AG04449 (cell line): ENCODE measurements at regions not wholly inside any gene's neighbourhood (a gene's known extent, or its start where the extent isn't known, plus 50 kb on each side); places are given as distances from the start of the nearest gene placed in this dataset.

ENCODE experiments used
- CTCF ChIA-PET: fragments of 350-600 bp; formaldehyde crosslinking; extraction: SDS; loops from one replicate; lab custom pipeline; 2021; ENCODE audit warnings: antibody characterized with exemption; lab: Yijun Ruan, JAX
- POLR2A ChIA-PET: fragments of 400-600, 350-600 bp; formaldehyde crosslinking; extraction: SDS; loops from one replicate; lab custom pipeline; 2020; ENCODE audit warnings: antibody characterized with exemption, inconsistent platforms; lab: Yijun Ruan, JAX
- DNase-seq: peaks from one replicate; pipeline ENCODE4 v3.0.0-alpha.2; 2010; ENCODE audit warnings: low read depth, low spot score
- H3K4me3 ChIP-seq: 2 replicates; pipeline ENCODE4 v1.5.1; 2011; ENCODE audit warnings: low read depth, mild to moderate bottlenecking, control low read depth, low read length
- CTCF ChIP-seq: IDR thresholded peaks from one replicate; pipeline ENCODE4 v1.5.1; 2011; ENCODE audit warnings: mild to moderate bottlenecking, moderate library complexity, low read length, control low read depth, inconsistent platforms; ENCODE audit not compliant: insufficient read depth; ENCODE audit errors: missing control alignments

DNA sequence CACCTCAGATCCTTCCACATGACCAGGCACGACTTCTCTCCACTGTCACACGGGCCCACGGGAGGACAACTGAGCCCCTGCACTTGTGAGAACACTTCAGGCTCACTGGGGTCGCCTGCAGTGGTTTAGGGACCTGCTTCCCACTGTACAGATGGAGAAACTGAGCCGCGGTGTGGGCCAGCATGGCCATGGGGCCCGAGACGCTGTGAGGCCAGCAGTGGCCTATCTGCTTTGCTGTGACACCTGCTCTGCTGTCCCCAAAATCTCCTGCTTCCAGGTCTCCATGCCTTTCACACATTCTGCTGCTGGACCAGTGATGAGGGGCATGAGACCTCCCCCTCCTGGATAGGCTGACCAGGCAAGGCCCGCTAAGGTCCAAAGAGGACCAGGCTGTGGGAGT is 75.8 kb upstream of the PAX2 start:
- POLR2A ChIA-PET: no interaction called here
- no peak overlapping the region for H3K4me3 ChIP-seq
- DNase-seq: no peak
- CTCF ChIA-PET: interaction anchor here (1.1 to 2.7 kb wide), 5 partner anchors 74 to 209 kb away, joined by 3 to 12 read pairs (median 5); no protein-coding TSS in a partner anchor
- TF ChIP-seq CTCF: no peak

DNA sequence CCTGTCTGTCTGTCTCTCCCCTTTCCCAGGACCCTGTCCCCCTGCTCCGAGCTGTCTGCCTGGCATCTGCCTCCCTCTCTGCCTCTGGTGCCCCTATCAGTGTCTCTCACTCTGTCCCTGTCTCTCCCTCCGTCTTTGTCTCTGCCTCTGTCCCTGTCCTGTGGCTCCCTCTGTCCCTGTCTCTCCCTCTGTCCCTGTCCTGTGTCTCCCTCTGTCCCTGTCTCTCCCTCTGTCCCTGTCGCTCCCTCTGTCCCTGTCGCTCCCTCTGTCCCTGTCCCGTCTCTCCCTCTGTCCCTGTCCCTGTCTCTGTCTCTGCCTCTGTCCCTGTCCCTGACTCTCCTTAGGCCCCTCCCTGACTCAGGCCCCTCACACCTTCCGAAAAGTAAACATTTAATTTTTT is 75.0 kb upstream of the PAX2 start:
- no peak for TF ChIP-seq CTCF
- no peak for DNase-seq
- H3K4me3 ChIP-seq: no peak overlapping the region

DNA sequence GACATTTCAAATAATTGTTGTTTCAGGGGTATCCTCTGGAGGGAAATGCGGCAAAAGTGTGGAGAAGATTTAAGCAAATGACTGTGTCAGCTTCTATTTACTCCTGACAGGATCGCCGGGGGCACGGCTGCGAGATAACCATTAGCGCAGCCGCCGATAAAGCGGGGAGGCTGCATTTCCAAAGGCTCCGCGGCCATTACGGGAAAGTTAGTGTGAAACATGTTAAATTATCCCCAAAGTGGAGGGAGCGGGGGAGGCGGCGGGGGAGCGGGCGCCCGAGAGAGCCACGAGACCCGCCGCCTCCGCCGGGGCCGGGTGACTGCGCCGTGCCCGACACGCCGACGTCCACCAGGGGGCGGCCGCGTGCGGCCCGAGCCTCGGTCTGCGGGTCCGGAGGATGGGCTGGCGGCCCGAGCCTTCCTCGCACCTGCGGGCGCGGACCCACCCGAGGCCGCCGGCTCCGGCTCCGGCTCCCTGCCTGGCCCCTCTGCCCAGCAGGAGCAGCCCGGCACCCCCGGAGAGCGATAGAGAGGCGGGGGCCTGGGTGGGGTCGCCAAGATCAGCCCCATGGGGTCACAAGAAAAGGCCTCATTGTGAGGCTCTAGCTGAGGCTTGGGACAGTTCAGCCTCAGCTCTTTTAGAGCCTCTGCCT is 74.4 kb upstream of the PAX2 start:
- ChIA-PET POLR2A (no interaction called here), CTCF (interaction anchor here (0.7 to 2.7 kb wide), 8 partner anchors 14 to 207 kb away, joined by 3 to 20 read pairs (median 4); no protein-coding TSS in a partner anchor)
- no peak for DNase-seq
- H3K4me3 ChIP-seq: no peak overlapping the region
- peak; percentile 67 for TF ChIP-seq CTCF

More for the DNA sequence above, 75.0 kb upstream of the PAX2 start:
- ChIA-PET POLR2A (no interaction called here), CTCF (interaction anchor here (0.7 to 2.7 kb wide), 9 partner anchors 14 to 208 kb away, joined by 3 to 20 read pairs (median 4); no protein-coding TSS in a partner anchor)

DNA sequence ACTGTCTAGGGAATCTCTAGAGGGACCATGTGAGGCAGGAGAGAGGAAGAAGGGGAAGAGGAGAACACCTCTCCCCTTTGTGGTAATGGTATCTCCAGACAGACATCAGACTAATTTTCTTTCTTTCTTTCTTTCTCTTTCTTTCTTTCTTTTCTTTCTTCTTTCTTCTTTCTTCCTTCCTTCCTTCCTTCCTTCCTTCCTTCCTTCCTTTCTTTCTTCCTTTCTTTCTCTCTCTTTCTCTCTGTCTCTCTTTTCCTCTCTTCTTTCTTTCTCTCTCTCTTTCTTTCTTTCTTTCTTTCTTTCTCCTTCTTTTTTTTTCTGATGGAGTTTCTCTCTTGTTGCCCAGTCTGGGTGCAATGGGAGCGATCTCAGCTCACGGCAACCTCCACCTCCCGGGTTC is 73.2 kb upstream of the PAX2 start:
- POLR2A ChIA-PET: no interaction called here
- no peak overlapping the region for H3K4me3 ChIP-seq
- no peak for TF ChIP-seq CTCF
- no peak for DNase-seq
- CTCF ChIA-PET: interaction anchor here (0.9 to 2.7 kb wide), 4 partner anchors 9 to 206 kb away, joined by 3 to 20 read pairs (median 8); no protein-coding TSS in a partner anchor

GRCh38 chr10:100677290-100677945 is 68.0 kb upstream of the PAX2 start:
- POLR2A ChIA-PET: no interaction called here
- DNase-seq: no peak
- TF ChIP-seq CTCF: no peak
- H3K4me3 ChIP-seq: no peak overlapping the region
- CTCF ChIA-PET: interaction anchor here (1.5 kb wide), 1 partner anchor 194 kb away, joined by 3 read pairs; no protein-coding TSS in a partner anchor

- TF ChIP-seq CTCF: no peak
- H3K4me3 ChIP-seq: no peak overlapping the region
- ChIA-PET CTCF (no interaction called here), POLR2A (no interaction called here)
- DNase-seq: no peak
These were observed 66.1 kb upstream of the PAX2 start for GRCh38 chr10:100679327-100679726.
